ENCODE measurements at regions not wholly inside any gene's neighbourhood (a gene's known extent, or its start where the extent isn't known, plus 50 kb on each side); places are given as distances from the start of the nearest gene placed in this dataset.

GRCh38 chr20:23152902-23153301 is 66.8 kb upstream of the CD93 start:
- TF ChIP-seq CTCF (IDR thresholded peaks at IDR 0.05 in 2 of 3, conservative IDR thresholded peaks at IDR 0.05 in 1 of 3; ENCODE audit: control insufficient read depth in 2 of 3, extremely low read depth in 1 of 3, insufficient read depth in 1 of 3, low read depth in 3 of 3, low read length in 3 of 3) (no peak), TCF12 (IDR thresholded peaks at IDR 0.05; ENCODE audit: low read depth, low read length) (no peak), RAD21 (IDR thresholded peaks at IDR 0.05; ENCODE audit: insufficient read depth, low read depth, low read length) (no peak), DPF2 (IDR thresholded peaks at IDR 0.05) (no peak)

Measured in GM12878 (cell line).